Activated CD4-positive, alpha-beta T cell treated with anti-CD3 and anti-CD28 coated beads, Interleukin-2, amount 50 U/mL, for 4 hours (primary cell): ENCODE measurements at regions not wholly inside any gene's neighbourhood (a gene's known extent, or its start where the extent isn't known, plus 50 kb on each side); places are given as distances from the start of the nearest gene placed in this dataset.
"Not testable (repeated sequence)": the region's sequence is repeated elsewhere in the genome, so short reads cannot be mapped to it uniquely, and the experiment has no call there.

ENCODE experiments used
- DNase-seq, 2 experiments: peaks; one replicate each; pipeline ENCODE4 v3.0.0-alpha.2; 2020

GRCh38 chr20:25985597-25985996 lies 288.9 kb upstream of the ZNF337 start:
- DNase-seq = no peak

- peak; percentile 38 to 40 for DNase-seq
Measured at GRCh38 chr20:25984933-25985332, 288.3 kb upstream of the ZNF337 start.

- not testable (repeated sequence) for DNase-seq
Measured at GRCh38 chr20:25982701-25983100, 286.0 kb upstream of the ZNF337 start.

- DNase-seq = not testable (repeated sequence)
Measured at GRCh38 chr20:25978450-25979190, 282.0 kb upstream of the ZNF337 start.

GRCh38 chr20:25975816-25976215 lies 279.2 kb upstream of the ZNF337 start:
- DNase-seq = not testable (repeated sequence)

- not testable (repeated sequence) for DNase-seq
Measured at GRCh38 chr20:25965203-25965602, 268.6 kb upstream of the ZNF337 start.

- not testable (repeated sequence) for DNase-seq
Measured at GRCh38 chr20:25953876-25954275, 257.2 kb upstream of the ZNF337 start.

GRCh38 chr20:25935230-25935629 lies 238.6 kb upstream of the ZNF337 start:
- DNase-seq = not testable (repeated sequence)

- not testable (repeated sequence) for DNase-seq
Measured at GRCh38 chr20:25932806-25933205, 236.2 kb upstream of the ZNF337 start.

- DNase-seq = not testable (repeated sequence)
Measured at GRCh38 chr20:25932170-25932569, 235.5 kb upstream of the ZNF337 start.

- not testable (repeated sequence) for DNase-seq
Measured at GRCh38 chr20:25902321-25902720, 205.7 kb upstream of the ZNF337 start.

GRCh38 chr20:25898663-25899062 lies 202.0 kb upstream of the ZNF337 start:
- DNase-seq = not testable (repeated sequence)

- not testable (repeated sequence) for DNase-seq
Measured at GRCh38 chr20:25879096-25879495, 182.4 kb upstream of the ZNF337 start.

GRCh38 chr20:25868650-25868979 lies 172.0 kb upstream of the ZNF337 start:
- not testable (repeated sequence) for DNase-seq

GRCh38 chr20:25867776-25868649 lies 171.4 kb upstream of the ZNF337 start:
- DNase-seq = peak; percentile 57 to 61

- DNase-seq = not testable (repeated sequence)
Measured at GRCh38 chr20:25867015-25867775, 170.5 kb upstream of the ZNF337 start.

GRCh38 chr20:25865715-25866656 lies 169.3 kb upstream of the ZNF337 start:
- peak; percentile 66 to 75 for DNase-seq

GRCh38 chr20:25864963-25865714 lies 168.5 kb upstream of the ZNF337 start:
- not testable (repeated sequence) for DNase-seq

GRCh38 chr20:25864326-25864962 lies 167.8 kb upstream of the ZNF337 start:
- no peak for DNase-seq

- no peak for DNase-seq
Measured at GRCh38 chr20:25863536-25864325, 167.1 kb upstream of the ZNF337 start.
